Esophagus squamous epithelium (tissue), 4 donors: ENCODE measurements at regions not wholly inside any gene's neighbourhood (a gene's known extent, or its start where the extent isn't known, plus 50 kb on each side); places are given as distances from the start of the nearest gene placed in this dataset.

Source experiments
- CTCF ChIP-seq, 6 experiments: fragments of 450-650 bp in 4 of 6; fragments of 200-600 bp in 2 of 6; sonication (generic) in 2 of 6; IDR thresholded peaks; one replicate each; pipeline ENCODE4 v1.5.1; 2016 to 2019; ENCODE audit warnings: antibody characterized with exemption in 6 of 6, mild to moderate bottlenecking in 4 of 6, moderate library complexity in 4 of 6
- POLR2A ChIP-seq, 4 donors: fragments of 450-650 bp; IDR thresholded peaks; one replicate each; pipeline ENCODE4 v1.6.1; 2017; ENCODE audit warnings: antibody characterized with exemption in 4 of 4, mild to moderate bottlenecking in 4 of 4, moderate library complexity in 3 of 4

- TF ChIP-seq CTCF (IDR thresholded peaks at IDR 0.05) (no peak), POLR2A (IDR thresholded peaks at IDR 0.05) (no peak)
Observed at GRCh38 chr14:75342762-75343599, 64.4 kb downstream of the FOS start.
